ENCODE measurements at regions not wholly inside any gene's neighbourhood (a gene's known extent, or its start where the extent isn't known, plus 50 kb on each side); places are given as distances from the start of the nearest gene placed in this dataset.

DNA sequence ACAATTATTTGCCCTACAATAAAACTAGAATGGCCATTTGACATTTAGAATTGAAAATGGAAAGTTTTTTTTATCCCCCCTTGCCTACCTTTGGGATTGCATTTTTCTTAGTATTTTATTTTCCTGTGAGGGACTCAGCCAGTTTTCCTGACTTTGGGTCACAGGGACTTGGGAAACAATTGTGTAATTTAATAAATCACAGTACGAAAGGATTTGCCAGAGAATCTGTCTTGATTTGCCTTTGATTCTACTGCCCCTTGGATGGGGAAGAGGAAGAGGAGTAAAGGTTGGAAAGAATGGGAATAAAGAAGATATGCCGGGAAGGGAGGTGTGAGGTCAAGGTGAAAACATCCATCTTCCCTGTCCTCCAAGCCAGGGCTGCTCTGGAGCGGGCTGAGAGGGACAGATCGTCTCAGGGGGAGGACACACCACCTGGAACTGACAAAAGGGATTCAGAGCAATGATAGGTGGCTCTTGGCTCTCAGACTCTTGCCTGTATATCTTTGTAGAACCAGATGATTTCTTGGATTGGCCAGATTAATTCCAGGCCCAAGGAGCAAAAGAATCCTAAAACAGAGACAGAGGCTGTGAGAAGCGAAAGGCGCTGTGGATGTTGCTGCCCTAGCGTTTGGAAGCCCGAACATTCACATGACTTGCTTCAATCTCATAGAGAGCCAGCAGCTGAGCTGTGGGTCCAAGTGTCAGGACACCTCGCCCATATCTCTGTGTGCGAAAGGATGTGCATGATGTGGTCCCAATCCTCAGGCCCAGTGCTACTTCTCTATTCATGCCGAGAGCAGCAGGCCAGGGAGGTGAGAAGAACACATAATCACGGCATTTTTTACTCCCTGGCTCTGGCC is 50.3 kb upstream of the ZEB1 start:
- TF ChIP-seq CTCF (conservative IDR thresholded peaks at IDR 0.05; ENCODE audit: low read depth, low read length) = no peak
- no peak for TF ChIP-seq EZH2 (IDR thresholded peaks at IDR 0.05; ENCODE audit: low read length, unreplicated experiment)

Measured in PC-3 (cell line).